OCI-M1 (cell line): ENCODE measurements at regions not wholly inside any gene's neighbourhood (a gene's known extent, or its start where the extent isn't known, plus 50 kb on each side); places are given as distances from the start of the nearest gene placed in this dataset.

Experiments used
- DNase-seq: peaks from one replicate; lab custom pipeline; 2025; lab: John Stamatoyannopoulos, UW

- no peak for DNase-seq
Measured at GRCh38 chr16:7185165-7185564, 147.5 kb upstream of the RBFOX1 start.

- DNase-seq: no peak
Measured at GRCh38 chr16:7183768-7184167, 148.9 kb upstream of the RBFOX1 start.

- peak; percentile 13 for DNase-seq
Measured at GRCh38 chr16:7182510-7183109, 150.0 kb upstream of the RBFOX1 start.

- no peak for DNase-seq
Measured at GRCh38 chr16:7177875-7178274, 154.8 kb upstream of the RBFOX1 start.

- no peak for DNase-seq
Measured at GRCh38 chr16:7171151-7171550, 161.5 kb upstream of the RBFOX1 start.

- no peak for DNase-seq
Measured at GRCh38 chr16:7167626-7168025, 165.0 kb upstream of the RBFOX1 start.

GRCh38 chr16:7161891-7162290 lies 170.8 kb upstream of the RBFOX1 start:
- DNase-seq: no peak

GRCh38 chr16:7160093-7160492 lies 172.6 kb upstream of the RBFOX1 start:
- no peak for DNase-seq

GRCh38 chr16:7158481-7158880 lies 174.2 kb upstream of the RBFOX1 start:
- no peak for DNase-seq

GRCh38 chr16:7150230-7150629 lies 182.4 kb upstream of the RBFOX1 start:
- DNase-seq: no peak

- DNase-seq: no peak
Measured at GRCh38 chr16:7148606-7149005, 184.0 kb upstream of the RBFOX1 start.

- DNase-seq: no peak
Measured at GRCh38 chr16:7140899-7141298, 191.7 kb upstream of the RBFOX1 start.

- no peak for DNase-seq
Measured at GRCh38 chr16:7137560-7138330, 194.9 kb upstream of the RBFOX1 start.

- no peak for DNase-seq
Measured at GRCh38 chr16:7132465-7132864, 200.2 kb upstream of the RBFOX1 start.

- no peak for DNase-seq
Measured at GRCh38 chr16:7124701-7125100, 207.9 kb upstream of the RBFOX1 start.

GRCh38 chr16:7124242-7124641 lies 208.4 kb upstream of the RBFOX1 start:
- no peak for DNase-seq

- DNase-seq: no peak
Measured at GRCh38 chr16:7116734-7117133, 215.9 kb upstream of the RBFOX1 start.

GRCh38 chr16:7115898-7116297 lies 216.7 kb upstream of the RBFOX1 start:
- DNase-seq: no peak

GRCh38 chr16:7113949-7114348 lies 218.7 kb upstream of the RBFOX1 start:
- DNase-seq: no peak

- no peak for DNase-seq
Measured at GRCh38 chr16:7113395-7113794, 219.2 kb upstream of the RBFOX1 start.

GRCh38 chr16:7111265-7111664 lies 221.4 kb upstream of the RBFOX1 start:
- no peak for DNase-seq

- DNase-seq: no peak
Measured at GRCh38 chr16:7107436-7107835, 225.2 kb upstream of the RBFOX1 start.

- no peak for DNase-seq
Measured at GRCh38 chr16:7103056-7103455, 229.6 kb upstream of the RBFOX1 start.

- no peak for DNase-seq
Measured at GRCh38 chr16:7101054-7101453, 231.6 kb upstream of the RBFOX1 start.
